Esophagus muscularis mucosa (tissue), 4 donors: ENCODE measurements at regions not wholly inside any gene's neighbourhood (a gene's known extent, or its start where the extent isn't known, plus 50 kb on each side); places are given as distances from the start of the nearest gene placed in this dataset.

Source experiments
- DNase-seq: peaks from one replicate; pipeline ENCODE4 v3.0.0-alpha.2; 2017; ENCODE audit errors: extremely low spot score
- H3K27ac ChIP-seq, 4 donors: fragments of 200-600 bp; sonication (generic); replicated peaks in 1 of 4; 1 replicate in 3 of 4; 2 replicates in 1 of 4; pipeline ENCODE4 v1.5.1; 2016 to 2019; ENCODE audit warnings: mild to moderate bottlenecking in 1 of 4
- H3K27me3 ChIP-seq, 4 donors: fragments of 200-600 bp; sonication (generic); one replicate each; pipeline versions ENCODE4 v1.5.1 to v1.6.0; 2016 to 2019
- H3K36me3 ChIP-seq, 4 donors: fragments of 200-600 bp; sonication (generic); one replicate each; pipeline ENCODE4 v1.5.1; 2016 to 2019
- H3K4me1 ChIP-seq, 4 donors: fragments of 200-600 bp; sonication (generic); one replicate each; pipeline ENCODE4 v1.5.1; 2016 to 2019
- H3K4me3 ChIP-seq, 4 donors: fragments of 200-600 bp; sonication (generic); 1 replicate in 2 of 4; 2 replicates in 2 of 4; pipeline ENCODE4 v1.5.1; 2016 to 2019; ENCODE audit warnings: mild to moderate bottlenecking in 4 of 4, moderate library complexity in 1 of 4
- H3K9me3 ChIP-seq, 4 donors: fragments of 200-600 bp; sonication (generic); 1 replicate in 3 of 4; 2 replicates in 1 of 4; pipeline ENCODE4 v1.5.1; 2016 to 2019
- EP300 ChIP-seq: sonication (generic); formaldehyde crosslinking; IDR thresholded peaks from one replicate; pipeline ENCODE4 v1.6.1; 2017; ENCODE audit warnings: antibody characterized with exemption
- POLR2A ChIP-seq: fragments of 450-650 bp; IDR thresholded peaks from one replicate; pipeline ENCODE4 v1.6.1; 2017; ENCODE audit warnings: antibody characterized with exemption, moderate library complexity, mild to moderate bottlenecking, low read depth
- POLR2AphosphoS5 ChIP-seq, 2 donors: sonication (generic); formaldehyde crosslinking; IDR thresholded peaks; one replicate each; pipeline ENCODE4 v1.6.1; 2017; ENCODE audit warnings: antibody characterized with exemption in 2 of 2
- WGBS: methylation state at CpG from one replicate; pipeline ENCODE4 v1.1.5; 2018; 5-methylcytosine and 5-hydroxymethylcytosine counted together
- intact Hi-C: fragments of 100-400 bp; cut with DNase I; formaldehyde crosslinking; loops from one replicate; pipeline ENCODE4 v1.15.1; 2023
- TF ChIP-seq, protein P1 (sequence below), 3 experiments: fragments of 200-600 bp in 2 of 3; fragments of 450-650 bp in 1 of 3; sonication (generic) in 2 of 3; IDR thresholded peaks; one replicate each; pipeline ENCODE4 v1.5.1; 2017 to 2019; ENCODE audit warnings: antibody characterized with exemption in 3 of 3, mild to moderate bottlenecking in 2 of 3, moderate library complexity in 1 of 3

DNA sequence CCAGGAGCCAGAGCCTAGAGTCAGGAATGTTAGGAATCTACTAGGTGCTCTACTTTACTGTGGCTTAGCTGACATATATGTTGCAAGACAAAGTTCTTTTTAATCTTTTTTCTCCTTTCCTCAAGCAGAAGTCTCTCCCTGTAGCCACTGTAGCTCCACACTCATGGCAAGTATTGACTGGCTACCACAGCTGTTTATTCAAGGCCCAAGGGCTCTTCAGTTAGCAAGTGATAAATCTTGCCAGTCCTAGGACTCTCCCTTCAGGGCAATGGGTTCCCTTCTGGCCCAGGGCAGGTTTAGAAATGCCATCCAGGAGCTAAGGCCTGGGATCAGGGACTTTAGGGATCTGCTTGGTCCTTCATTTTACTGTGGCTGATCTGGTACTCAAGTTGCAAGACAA is 82.0 kb upstream of the TNFRSF21 start:
- intact Hi-C loops, result no loop called here
- Histone ChIP-seq H3K27me3 (no peaks in the 10 kb centered on the region), H3K27ac (no peak overlapping the region), H3K9me3 (peaks cover 0 to 19% (median 7%) of the 10 kb centered on the region in 4 donors), H3K4me3 (no peak overlapping the region), H3K36me3 (no peaks in the 10 kb centered on the region), H3K4me1 (no peaks in the 10 kb centered on the region)
- TF ChIP-seq EP300, result no peak
- TF ChIP-seq POLR2A, result no peak
- TF ChIP-seq, protein P1, sequence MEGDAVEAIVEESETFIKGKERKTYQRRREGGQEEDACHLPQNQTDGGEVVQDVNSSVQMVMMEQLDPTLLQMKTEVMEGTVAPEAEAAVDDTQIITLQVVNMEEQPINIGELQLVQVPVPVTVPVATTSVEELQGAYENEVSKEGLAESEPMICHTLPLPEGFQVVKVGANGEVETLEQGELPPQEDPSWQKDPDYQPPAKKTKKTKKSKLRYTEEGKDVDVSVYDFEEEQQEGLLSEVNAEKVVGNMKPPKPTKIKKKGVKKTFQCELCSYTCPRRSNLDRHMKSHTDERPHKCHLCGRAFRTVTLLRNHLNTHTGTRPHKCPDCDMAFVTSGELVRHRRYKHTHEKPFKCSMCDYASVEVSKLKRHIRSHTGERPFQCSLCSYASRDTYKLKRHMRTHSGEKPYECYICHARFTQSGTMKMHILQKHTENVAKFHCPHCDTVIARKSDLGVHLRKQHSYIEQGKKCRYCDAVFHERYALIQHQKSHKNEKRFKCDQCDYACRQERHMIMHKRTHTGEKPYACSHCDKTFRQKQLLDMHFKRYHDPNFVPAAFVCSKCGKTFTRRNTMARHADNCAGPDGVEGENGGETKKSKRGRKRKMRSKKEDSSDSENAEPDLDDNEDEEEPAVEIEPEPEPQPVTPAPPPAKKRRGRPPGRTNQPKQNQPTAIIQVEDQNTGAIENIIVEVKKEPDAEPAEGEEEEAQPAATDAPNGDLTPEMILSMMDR (IDR thresholded peaks at IDR 0.05), result no peak
- no peak for TF ChIP-seq POLR2AphosphoS5 (IDR thresholded peaks at IDR 0.05)
- no peak for DNase-seq

DNA sequence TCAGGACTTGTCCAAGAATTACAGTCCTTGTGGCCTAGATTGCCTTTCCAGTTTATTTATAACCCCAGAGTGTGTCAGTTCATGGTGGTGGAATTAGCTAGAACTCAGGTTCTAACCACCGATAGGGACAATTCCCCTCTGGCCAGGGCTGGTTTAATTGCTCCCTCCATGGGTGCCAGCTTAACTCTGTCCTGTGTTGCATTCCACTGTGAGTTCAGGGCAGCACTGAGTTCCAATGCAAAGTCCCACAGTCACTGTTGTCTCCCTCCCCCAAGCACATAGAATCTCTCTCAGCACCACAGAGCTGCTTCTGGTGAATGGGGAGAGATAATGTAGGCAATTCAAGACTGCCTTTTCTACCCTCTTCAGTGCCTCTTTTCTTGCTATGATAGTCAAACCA is 82.5 kb upstream of the TNFRSF21 start:
- Histone ChIP-seq H3K36me3 (no peaks in the 10 kb centered on the region), H3K27me3 (no peaks in the 10 kb centered on the region), H3K4me1 (no peaks in the 10 kb centered on the region), H3K4me3 (no peak overlapping the region), H3K9me3 (peaks cover 0 to 19% (median 7%) of the 10 kb centered on the region in 4 donors), H3K27ac (no peak overlapping the region)
- intact Hi-C loops, result no loop called here
- TF ChIP-seq POLR2A (no peak), EP300 (no peak), POLR2AphosphoS5 (IDR thresholded peaks at IDR 0.05) (no peak)
- TF ChIP-seq, protein P1 (IDR thresholded peaks at IDR 0.05), result no peak
- 100% methylated on average over 1 of the region's 1 CpG for WGBS
- no peak for DNase-seq

DNA sequence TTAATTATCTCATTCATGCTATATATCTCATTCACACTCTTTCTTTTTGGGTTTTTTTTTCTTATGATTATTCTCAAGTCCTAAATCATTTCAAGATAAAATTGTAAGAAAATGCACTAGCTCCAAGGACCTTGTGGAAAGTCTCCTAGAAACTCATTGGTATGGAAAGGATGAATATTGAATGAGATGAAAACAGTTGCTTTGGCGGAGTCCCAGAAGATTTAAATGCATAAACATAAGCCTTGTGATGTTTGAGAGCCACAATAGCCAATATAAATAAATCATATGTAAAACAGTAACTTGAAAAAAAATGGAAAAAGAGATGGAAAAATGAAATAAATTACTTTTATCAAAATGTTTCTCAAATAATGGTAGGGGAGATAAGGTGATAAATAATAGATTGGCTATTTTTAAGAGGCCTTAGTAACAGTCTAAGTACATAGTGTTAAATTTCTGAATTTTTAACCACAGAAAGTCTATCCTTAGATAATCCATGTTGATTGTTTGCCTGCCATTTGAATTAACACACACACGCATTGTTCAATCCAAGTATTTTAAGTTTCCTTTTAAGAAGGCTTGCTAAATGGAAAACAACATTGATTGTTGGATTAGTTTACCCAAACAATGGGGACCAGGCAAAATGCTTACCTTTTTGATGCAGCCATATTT is 81.1 kb upstream of the CD2AP start:
- Histone ChIP-seq H3K4me3 (no peak overlapping the region), H3K27me3 (no peaks in the 10 kb centered on the region), H3K9me3 (peaks cover 0 to 5% (median 2%) of the 10 kb centered on the region in 4 donors), H3K4me1 (no peaks in the 10 kb centered on the region), H3K27ac (no peak overlapping the region), H3K36me3 (no peaks in the 10 kb centered on the region)
- intact Hi-C loops, result no loop called here
- 86% methylated on average over 2 of the region's 2 CpGs for WGBS
- no peak for TF ChIP-seq EP300
- TF ChIP-seq, protein P1 (IDR thresholded peaks at IDR 0.05), result no peak
- TF ChIP-seq POLR2A, result no peak
- TF ChIP-seq POLR2AphosphoS5 (IDR thresholded peaks at IDR 0.05), result no peak
- DNase-seq, result no peak

DNA sequence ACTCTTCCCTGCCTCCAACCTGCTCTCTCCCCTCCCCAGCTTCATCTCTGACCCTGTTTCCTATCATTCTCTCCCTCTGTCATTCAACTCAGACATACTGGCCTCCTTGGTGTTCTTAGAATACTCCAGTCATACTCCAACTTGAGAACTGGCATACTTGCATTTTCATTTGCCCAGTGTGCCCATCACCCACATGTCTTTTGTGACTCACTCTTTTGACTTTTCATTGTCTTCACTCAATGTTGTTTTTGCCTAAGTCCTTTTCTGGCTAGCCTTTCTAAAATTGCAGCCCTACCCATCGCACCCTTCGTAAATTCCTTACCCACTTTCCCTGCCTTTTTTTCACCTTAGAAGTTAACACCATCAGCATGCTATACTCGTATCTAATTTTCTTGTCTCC is 77.0 kb upstream of the CD2AP start:
- DNase-seq, result no peak
- 87% methylated on average over 3 of the region's 3 CpGs for WGBS

More for the DNA sequence above, 77.0 kb upstream of the CD2AP start:
- no peak overlapping the region for H3K27ac ChIP-seq
- no peak overlapping the region for H3K4me3 ChIP-seq
- H3K27me3 ChIP-seq, result no peaks in the 10 kb centered on the region
- H3K9me3 ChIP-seq, result no peaks in the 10 kb centered on the region
- TF ChIP-seq EP300 (no peak), POLR2A (no peak), POLR2AphosphoS5 (IDR thresholded peaks at IDR 0.05) (no peak)
- TF ChIP-seq, protein P1 (IDR thresholded peaks at IDR 0.05), result no peak
- intact Hi-C loops, result no loop called here
- no peaks in the 10 kb centered on the region for H3K4me1 ChIP-seq
- H3K36me3 ChIP-seq, result no peaks in the 10 kb centered on the region
